GM21576 (cell line): ENCODE measurements at regions not wholly inside any gene's neighbourhood (a gene's known extent, or its start where the extent isn't known, plus 50 kb on each side); places are given as distances from the start of the nearest gene placed in this dataset.

Experiments
- ATAC-seq: cut with Tn5 transposase; IDR thresholded peaks from one replicate; pipeline ENCODE4 v1.9.1; 2021; ENCODE audit warnings: mild to moderate bottlenecking, moderate library complexity; ENCODE audit not compliant: unreplicated experiment

- ATAC-seq, result no peak
Observed at GRCh38 chr4:31575504-31575903, 855.3 kb downstream of the PCDH7 start.

- ATAC-seq, result no peak
Observed at GRCh38 chr4:31580843-31581242, 860.7 kb downstream of the PCDH7 start.

GRCh38 chr4:31585503-31585902 lies 865.3 kb downstream of the PCDH7 start:
- ATAC-seq, result no peak

GRCh38 chr4:31592293-31592692 lies 872.1 kb downstream of the PCDH7 start:
- no peak for ATAC-seq

- ATAC-seq, result no peak
Observed at GRCh38 chr4:31595496-31595895, 875.3 kb downstream of the PCDH7 start.

- ATAC-seq, result no peak
Observed at GRCh38 chr4:31598639-31599038, 878.5 kb downstream of the PCDH7 start.

- ATAC-seq, result no peak
Observed at GRCh38 chr4:31601793-31602192, 881.6 kb downstream of the PCDH7 start.

- ATAC-seq, result no peak
Observed at GRCh38 chr4:31613946-31614623, 893.9 kb downstream of the PCDH7 start.

GRCh38 chr4:31617667-31618066 lies 897.5 kb downstream of the PCDH7 start:
- ATAC-seq, result no peak

- no peak for ATAC-seq
Observed at GRCh38 chr4:31620476-31620875, 900.3 kb downstream of the PCDH7 start.

- no peak for ATAC-seq
Observed at GRCh38 chr4:31645236-31645635, 925.1 kb downstream of the PCDH7 start.

GRCh38 chr4:31647786-31648185 lies 927.6 kb downstream of the PCDH7 start:
- no peak for ATAC-seq

- no peak for ATAC-seq
Observed at GRCh38 chr4:31649878-31650277, 929.7 kb downstream of the PCDH7 start.

- no peak for ATAC-seq
Observed at GRCh38 chr4:31651541-31651940, 931.4 kb downstream of the PCDH7 start.

- no peak for ATAC-seq
Observed at GRCh38 chr4:31655328-31655727, 935.2 kb downstream of the PCDH7 start.

- no peak for ATAC-seq
Observed at GRCh38 chr4:31657859-31658570, 937.8 kb downstream of the PCDH7 start.

GRCh38 chr4:31660916-31661315 lies 940.7 kb downstream of the PCDH7 start:
- ATAC-seq, result no peak

GRCh38 chr4:31662951-31663350 lies 942.8 kb downstream of the PCDH7 start:
- no peak for ATAC-seq

GRCh38 chr4:31667686-31668085 lies 947.5 kb downstream of the PCDH7 start:
- no peak for ATAC-seq

GRCh38 chr4:31674313-31674947 lies 954.3 kb downstream of the PCDH7 start:
- no peak for ATAC-seq

- ATAC-seq, result no peak
Observed at GRCh38 chr4:31678356-31678755, 958.2 kb downstream of the PCDH7 start.

GRCh38 chr4:31682796-31683195 lies 962.6 kb downstream of the PCDH7 start:
- no peak for ATAC-seq
